AG04450 (cell line): ENCODE measurements at regions not wholly inside any gene's neighbourhood (a gene's known extent, or its start where the extent isn't known, plus 50 kb on each side); places are given as distances from the start of the nearest gene placed in this dataset.
"Not testable (repeated sequence)": the region's sequence is repeated elsewhere in the genome, so short reads cannot be mapped to it uniquely, and the experiment has no call there.

ENCODE experiments used
- CTCF ChIA-PET: fragments of 300-600, 350-600 bp; formaldehyde crosslinking; extraction: SDS; loops from one replicate; lab custom pipeline; 2022; ENCODE audit warnings: antibody characterized with exemption, inconsistent platforms; lab: Charles Lee
- POLR2A ChIA-PET: fragments of 350-600 bp; formaldehyde crosslinking; extraction: SDS; loops from one replicate; lab custom pipeline; 2021; ENCODE audit warnings: antibody characterized with exemption, inconsistent platforms; lab: Yijun Ruan, JAX
- DNase-seq: peaks from one replicate; pipeline ENCODE4 v3.0.0-alpha.2; 2011; ENCODE audit warnings: low read depth, low spot score
- H3K27ac ChIP-seq: one replicate; pipeline ENCODE4 v1.5.1; 2012; ENCODE audit warnings: low read depth, low read length, control low read depth
- H3K27me3 ChIP-seq: one replicate; pipeline ENCODE4 v1.6.0; 2012; ENCODE audit warnings: low read length; ENCODE audit not compliant: control insufficient read depth, insufficient read depth
- H3K4me3 ChIP-seq: 2 replicates; pipeline ENCODE4 v1.5.1; 2011; ENCODE audit warnings: mild to moderate bottlenecking, low read depth, low read length, control low read depth
- H3K9me3 ChIP-seq: 2 replicates; pipeline ENCODE4 v1.5.1; 2012; ENCODE audit warnings: low read length; ENCODE audit not compliant: control insufficient read depth, insufficient read depth
- TF ChIP-seq, protein P1 (sequence below): IDR thresholded peaks from 2 replicates; pipeline ENCODE4 v1.5.1; 2011; ENCODE audit warnings: low read depth, low read length, control low read depth, inconsistent platforms

DNA sequence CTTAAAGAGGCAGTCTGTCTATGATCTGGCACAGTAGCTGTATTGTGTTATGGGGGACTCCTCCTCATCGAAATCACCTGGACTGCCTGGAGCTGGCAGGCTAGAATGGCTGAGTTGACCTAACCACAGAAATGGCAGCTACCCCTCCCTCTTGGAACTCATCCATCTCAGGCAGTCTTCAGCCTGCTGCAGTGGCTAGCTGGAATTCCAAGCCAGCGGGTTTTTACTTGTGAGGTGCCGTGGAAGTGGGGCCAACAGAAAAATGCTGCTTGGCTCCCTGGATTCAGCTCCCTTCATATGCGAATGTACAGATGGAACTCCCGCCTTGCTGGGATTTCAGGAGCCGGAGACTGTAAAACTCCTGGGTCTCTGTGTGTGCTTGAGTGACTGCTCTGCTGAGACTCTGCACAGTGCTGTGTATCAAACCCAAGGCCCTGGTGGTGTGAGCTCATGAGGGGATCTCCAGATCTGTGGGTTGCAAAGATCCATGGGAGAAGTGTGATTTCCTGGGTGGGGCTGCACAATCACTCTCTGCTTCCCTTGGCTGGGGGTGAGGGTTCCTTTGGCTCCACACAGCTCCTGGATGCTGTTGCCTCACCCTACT, 316.9 kb downstream of the CTH start:
- Histone ChIP-seq H3K27ac (no peak overlapping the region), H3K4me3 (no peak overlapping the region), H3K27me3 (no peaks in the 10 kb centered on the region), H3K9me3 (no peaks in the 10 kb centered on the region)
- DNase-seq = no peak
- TF ChIP-seq, protein P1, sequence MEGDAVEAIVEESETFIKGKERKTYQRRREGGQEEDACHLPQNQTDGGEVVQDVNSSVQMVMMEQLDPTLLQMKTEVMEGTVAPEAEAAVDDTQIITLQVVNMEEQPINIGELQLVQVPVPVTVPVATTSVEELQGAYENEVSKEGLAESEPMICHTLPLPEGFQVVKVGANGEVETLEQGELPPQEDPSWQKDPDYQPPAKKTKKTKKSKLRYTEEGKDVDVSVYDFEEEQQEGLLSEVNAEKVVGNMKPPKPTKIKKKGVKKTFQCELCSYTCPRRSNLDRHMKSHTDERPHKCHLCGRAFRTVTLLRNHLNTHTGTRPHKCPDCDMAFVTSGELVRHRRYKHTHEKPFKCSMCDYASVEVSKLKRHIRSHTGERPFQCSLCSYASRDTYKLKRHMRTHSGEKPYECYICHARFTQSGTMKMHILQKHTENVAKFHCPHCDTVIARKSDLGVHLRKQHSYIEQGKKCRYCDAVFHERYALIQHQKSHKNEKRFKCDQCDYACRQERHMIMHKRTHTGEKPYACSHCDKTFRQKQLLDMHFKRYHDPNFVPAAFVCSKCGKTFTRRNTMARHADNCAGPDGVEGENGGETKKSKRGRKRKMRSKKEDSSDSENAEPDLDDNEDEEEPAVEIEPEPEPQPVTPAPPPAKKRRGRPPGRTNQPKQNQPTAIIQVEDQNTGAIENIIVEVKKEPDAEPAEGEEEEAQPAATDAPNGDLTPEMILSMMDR = no peak
- ChIA-PET POLR2A (no interaction called here), CTCF (no interaction called here)

DNA sequence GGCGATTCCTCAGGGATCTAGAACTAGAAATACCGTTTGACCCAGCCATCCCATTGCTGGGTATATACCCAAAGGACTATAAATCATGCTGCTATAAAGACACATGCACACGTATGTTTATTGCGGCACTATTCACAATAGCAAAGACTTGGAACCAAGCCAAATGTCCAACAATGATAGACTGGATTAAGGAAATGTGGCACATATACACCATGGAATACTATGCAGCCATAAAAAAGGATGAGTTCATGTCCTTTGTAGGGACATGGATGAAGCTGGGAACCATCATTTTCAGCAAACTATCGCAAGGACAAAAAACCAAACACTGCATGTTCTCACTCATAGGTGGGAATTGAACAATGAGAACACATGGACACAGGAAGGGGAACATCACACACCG, 311.1 kb downstream of the PTGER3 start:
- POLR2A ChIA-PET = not testable (repeated sequence)

GRCh38 chr1:70737125-70737524, 310.5 kb downstream of the PTGER3 start:
- Histone ChIP-seq H3K27me3 (no peaks in the 10 kb centered on the region), H3K27ac (no peak overlapping the region), H3K9me3 (no peaks in the 10 kb centered on the region), H3K4me3 (no peak overlapping the region)
- POLR2A ChIA-PET = no interaction called here
- DNase-seq = no peak
- TF ChIP-seq, protein P1 = no peak
- CTCF ChIA-PET = no interaction called here

More for the DNA sequence above, 311.1 kb downstream of the PTGER3 start:
- H3K9me3 ChIP-seq, H3K27ac ChIP-seq, CTCF ChIA-PET, H3K4me3 ChIP-seq, DNase-seq, H3K27me3 ChIP-seq: not testable (repeated sequence)

- Histone ChIP-seq H3K27ac (no peak overlapping the region), H3K9me3 (no peaks in the 10 kb centered on the region), H3K27me3 (no peaks in the 10 kb centered on the region), H3K4me3 (no peak overlapping the region)
- TF ChIP-seq, protein P1 = no peak
- DNase-seq = no peak
- ChIA-PET CTCF (no interaction called here), POLR2A (no interaction called here)
These were observed 309.0 kb downstream of the PTGER3 start for GRCh38 chr1:70738624-70739023.

- POLR2A ChIA-PET = no interaction called here
- CTCF ChIA-PET = interaction anchor here (1.2 to 3.2 kb wide), 2 partner anchors 59 to 305 kb away, joined by 3 to 11 read pairs; no protein-coding TSS in a partner anchor
These were observed 302.4 kb downstream of the PTGER3 start for GRCh38 chr1:70745199-70745598.

GRCh38 chr1:70746062-70746461, 301.6 kb downstream of the PTGER3 start:
- POLR2A ChIA-PET, DNase-seq, H3K4me3 ChIP-seq, H3K27me3 ChIP-seq, H3K27ac ChIP-seq, H3K9me3 ChIP-seq: not testable (repeated sequence)
- CTCF ChIA-PET = interaction anchor here (3.2 kb wide), 1 partner anchor 304 kb away, joined by 11 read pairs; no protein-coding TSS in a partner anchor

More at GRCh38 chr1:70745199-70745598, 302.4 kb downstream of the PTGER3 start:
- no peaks in the 10 kb centered on the region; the same call in 1 of the 2 replicates for H3K9me3 ChIP-seq
- H3K27ac ChIP-seq = no peak overlapping the region
- H3K4me3 ChIP-seq = no peak overlapping the region
- TF ChIP-seq, protein P1 = peak; percentile 45
- DNase-seq = no peak
- H3K27me3 ChIP-seq = no peaks in the 10 kb centered on the region

GRCh38 chr1:70747123-70747522, 300.5 kb downstream of the PTGER3 start:
- H3K27ac ChIP-seq, DNase-seq, H3K27me3 ChIP-seq, POLR2A ChIA-PET, H3K9me3 ChIP-seq, H3K4me3 ChIP-seq: not testable (repeated sequence)
- CTCF ChIA-PET = interaction anchor here (3.2 kb wide), 1 partner anchor 303 kb away, joined by 11 read pairs; no protein-coding TSS in a partner anchor

DNA sequence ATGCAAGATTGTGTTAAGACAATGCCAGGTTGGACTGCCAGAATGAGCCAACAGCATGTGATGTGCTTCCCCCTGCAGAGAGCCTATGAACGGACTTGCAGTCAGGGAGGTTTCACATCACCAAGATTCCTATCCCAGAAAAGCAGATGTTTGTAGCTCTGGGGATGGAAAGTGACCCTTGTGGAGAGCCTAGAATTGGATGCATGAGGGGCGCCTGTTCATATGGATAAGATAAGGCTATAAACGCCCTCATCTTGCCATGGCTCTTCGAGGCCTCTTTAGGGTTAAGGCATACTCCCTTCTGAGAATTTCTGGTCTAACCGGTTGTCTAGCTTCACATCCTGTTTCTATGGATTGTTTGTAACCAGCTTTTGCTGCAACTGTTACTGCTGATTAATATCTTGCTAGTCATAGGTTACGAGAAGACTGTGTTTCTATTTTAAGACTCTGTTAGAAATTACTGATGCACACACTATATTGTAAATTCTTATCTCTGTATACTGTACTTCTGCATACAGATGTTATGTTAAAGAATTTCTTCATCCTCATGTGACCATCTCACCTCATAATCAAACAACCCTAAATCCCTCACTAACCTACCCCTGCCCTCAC, 295.8 kb downstream of the PTGER3 start:
- H3K27ac ChIP-seq, CTCF ChIA-PET, DNase-seq, H3K27me3 ChIP-seq, H3K4me3 ChIP-seq, POLR2A ChIA-PET: not testable (repeated sequence)
- peaks cover 18% of the 10 kb centered on the region for H3K9me3 ChIP-seq
